ENCODE measurements at regions not wholly inside any gene's neighbourhood (a gene's known extent, or its start where the extent isn't known, plus 50 kb on each side); places are given as distances from the start of the nearest gene placed in this dataset.

DNA sequence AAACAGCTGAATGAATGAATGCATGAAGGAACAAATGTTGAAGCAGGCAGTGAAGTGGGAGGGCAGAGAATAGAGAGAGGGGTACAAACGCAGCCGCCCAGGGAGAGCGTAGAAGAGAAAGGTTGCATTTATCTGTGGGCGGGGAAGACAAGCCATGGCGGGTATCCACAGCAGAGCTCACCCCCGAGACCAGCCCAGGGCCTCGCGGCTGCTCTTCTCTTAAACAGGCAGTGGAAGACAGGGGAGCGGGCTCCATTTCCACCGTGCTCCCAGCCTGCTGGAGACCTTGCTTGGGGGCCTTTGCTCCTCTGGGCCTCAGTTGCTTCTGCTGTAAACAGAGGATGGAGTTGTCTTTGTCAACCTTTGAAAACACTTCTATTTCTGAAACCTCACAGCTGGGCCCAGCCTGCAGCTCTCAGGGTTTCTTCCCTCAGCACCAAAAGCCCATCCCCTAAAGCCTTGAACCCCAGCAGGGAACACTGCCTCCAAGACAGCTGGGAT, 259.5 kb downstream of the UACA start:
- DNase-seq (ENCODE audit: low spot score) = no peak
- POLR2A ChIA-PET (ENCODE audit: low non-redundant PET) = no interaction called here
- TF ChIP-seq, protein P1, sequence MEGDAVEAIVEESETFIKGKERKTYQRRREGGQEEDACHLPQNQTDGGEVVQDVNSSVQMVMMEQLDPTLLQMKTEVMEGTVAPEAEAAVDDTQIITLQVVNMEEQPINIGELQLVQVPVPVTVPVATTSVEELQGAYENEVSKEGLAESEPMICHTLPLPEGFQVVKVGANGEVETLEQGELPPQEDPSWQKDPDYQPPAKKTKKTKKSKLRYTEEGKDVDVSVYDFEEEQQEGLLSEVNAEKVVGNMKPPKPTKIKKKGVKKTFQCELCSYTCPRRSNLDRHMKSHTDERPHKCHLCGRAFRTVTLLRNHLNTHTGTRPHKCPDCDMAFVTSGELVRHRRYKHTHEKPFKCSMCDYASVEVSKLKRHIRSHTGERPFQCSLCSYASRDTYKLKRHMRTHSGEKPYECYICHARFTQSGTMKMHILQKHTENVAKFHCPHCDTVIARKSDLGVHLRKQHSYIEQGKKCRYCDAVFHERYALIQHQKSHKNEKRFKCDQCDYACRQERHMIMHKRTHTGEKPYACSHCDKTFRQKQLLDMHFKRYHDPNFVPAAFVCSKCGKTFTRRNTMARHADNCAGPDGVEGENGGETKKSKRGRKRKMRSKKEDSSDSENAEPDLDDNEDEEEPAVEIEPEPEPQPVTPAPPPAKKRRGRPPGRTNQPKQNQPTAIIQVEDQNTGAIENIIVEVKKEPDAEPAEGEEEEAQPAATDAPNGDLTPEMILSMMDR (conservative IDR thresholded peaks at IDR 0.05; ENCODE audit: low read depth) = no peak
- H3K27ac ChIP-seq = peak overlapping the region; percentile 85
- CTCF ChIA-PET = interaction anchor here (0.6 kb wide), 3 partner anchors 12 to 296 kb away, joined by 3 to 5 read pairs (median 4); no protein-coding TSS in a partner anchor

DNA sequence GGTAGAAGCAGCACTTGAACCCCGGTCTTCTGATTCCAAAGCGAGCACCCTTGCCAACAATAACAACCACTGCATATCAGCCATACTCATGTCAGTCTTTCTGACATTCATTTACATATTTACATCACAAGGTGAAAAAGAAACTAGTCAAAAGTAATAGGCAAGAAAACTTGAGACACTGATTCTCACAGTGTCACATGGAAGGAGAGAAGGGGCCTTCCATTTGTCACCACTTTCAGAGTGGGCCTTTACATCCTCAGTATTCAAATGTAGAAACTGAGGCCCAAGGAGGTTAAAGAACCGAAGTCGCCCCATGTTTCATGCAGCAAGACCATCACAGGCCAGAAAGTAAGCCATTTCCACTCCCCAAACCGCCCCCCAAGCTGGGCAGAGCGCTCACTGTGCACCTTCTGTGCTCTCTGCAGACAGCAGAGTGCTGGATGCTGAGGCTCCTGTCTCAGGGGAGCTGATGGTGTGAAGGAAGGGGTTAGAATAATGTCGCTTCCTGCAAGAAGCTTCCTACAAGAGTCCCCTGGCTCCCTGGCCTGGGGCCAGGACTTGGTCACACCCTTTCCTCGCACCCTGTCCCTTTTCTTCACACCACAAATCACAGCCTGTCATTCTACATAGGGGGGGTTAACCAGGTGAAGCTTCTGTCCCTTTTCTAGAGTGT, 260.1 kb downstream of the UACA start:
- ChIA-PET POLR2A (ENCODE audit: low non-redundant PET) (no interaction called here), CTCF (interaction anchor here (0.6 kb wide), 3 partner anchors 12 to 156 kb away, joined by 3 to 5 read pairs (median 3); no protein-coding TSS in a partner anchor)
- DNase-seq (ENCODE audit: low spot score) = no peak
- no peak overlapping the region; the same call in 1 of the 2 replicates for H3K27ac ChIP-seq
- TF ChIP-seq, protein P1 (conservative IDR thresholded peaks at IDR 0.05; ENCODE audit: low read depth) = no peak

DNA sequence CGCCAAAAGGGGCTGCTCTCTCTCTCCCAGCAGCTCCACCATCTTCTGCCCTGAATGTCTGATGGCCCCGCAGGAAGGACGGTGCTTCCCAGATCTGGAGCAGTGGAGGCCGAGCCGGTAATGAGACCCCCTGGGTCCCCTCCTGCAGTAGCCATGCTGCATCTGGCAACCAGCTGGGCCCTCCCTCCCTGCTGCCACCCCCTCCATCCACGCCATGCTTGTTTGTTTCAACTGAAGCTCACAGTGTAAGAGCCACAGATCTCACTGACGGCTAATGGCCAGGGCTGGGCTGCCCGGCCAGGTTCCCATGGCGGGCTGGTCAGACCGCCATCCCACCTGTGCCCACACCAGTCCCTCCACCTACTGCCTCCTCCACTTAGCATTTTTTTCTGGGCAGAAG, 260.8 kb downstream of the UACA start:
- ChIA-PET POLR2A (ENCODE audit: low non-redundant PET) (no interaction called here), CTCF (interaction anchor here (0.6 kb wide), 2 partner anchors 35 to 75 kb away, joined by 3 read pairs; no protein-coding TSS in a partner anchor)
- TF ChIP-seq, protein P1 (conservative IDR thresholded peaks at IDR 0.05; ENCODE audit: low read depth) = no peak
- no peak for DNase-seq (ENCODE audit: low spot score)
- H3K27ac ChIP-seq = no peak overlapping the region

- no peak overlapping the region for H3K27ac ChIP-seq
Observed at GRCh38 chr15:70501849-70502248, 261.5 kb downstream of the UACA start.

DNA sequence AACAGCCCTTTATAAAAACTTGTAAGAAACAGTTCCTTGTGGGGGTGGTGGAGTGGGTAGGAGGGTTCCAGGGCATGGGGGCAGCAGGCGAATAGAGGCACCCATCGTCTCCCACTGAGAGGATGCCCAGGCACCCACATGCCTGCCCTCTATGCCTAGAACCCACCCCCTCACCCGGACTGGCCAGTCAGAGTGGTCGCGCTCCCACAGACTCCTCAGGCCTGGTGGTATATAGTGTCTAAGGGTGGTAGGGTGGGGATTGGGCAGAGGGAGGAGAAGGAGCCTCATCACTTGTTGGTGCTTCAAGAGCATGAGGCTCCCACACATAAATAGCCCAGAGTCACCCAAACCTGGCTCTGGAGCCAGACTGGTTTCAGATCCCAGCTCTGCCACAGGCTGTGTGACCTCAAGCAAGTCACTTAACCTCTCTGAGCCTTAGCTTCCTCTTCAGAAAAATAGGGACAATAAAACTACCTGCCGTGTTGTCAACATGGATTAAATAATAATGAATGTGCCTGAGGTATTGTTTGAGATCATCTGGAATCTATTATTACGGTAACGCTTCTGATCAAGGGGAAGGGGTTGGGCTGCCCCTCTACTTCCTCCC, 262.1 kb downstream of the UACA start:
- H3K27ac ChIP-seq = no peak overlapping the region
- ChIA-PET CTCF (no interaction called here), POLR2A (ENCODE audit: low non-redundant PET) (no interaction called here)
- DNase-seq (ENCODE audit: low spot score) = no peak
- TF ChIP-seq, protein P1 (conservative IDR thresholded peaks at IDR 0.05; ENCODE audit: low read depth) = no peak

More at GRCh38 chr15:70501849-70502248, 261.5 kb downstream of the UACA start:
- CTCF ChIA-PET = interaction anchor here (0.6 kb wide), 1 partner anchor 74 kb away, joined by 3 read pairs; no protein-coding TSS in a partner anchor
- POLR2A ChIA-PET (ENCODE audit: low non-redundant PET) = no interaction called here
- no peak for DNase-seq (ENCODE audit: low spot score)
- TF ChIP-seq, protein P1 (conservative IDR thresholded peaks at IDR 0.05; ENCODE audit: low read depth) = no peak

GRCh38 chr15:70499791-70500190, 263.6 kb downstream of the UACA start:
- H3K27ac ChIP-seq = no peak overlapping the region
- TF ChIP-seq, protein P1 (conservative IDR thresholded peaks at IDR 0.05; ENCODE audit: low read depth) = no peak
- ChIA-PET CTCF (interaction anchor here (0.7 to 1.7 kb wide), 2 partner anchors 12 to 27 kb away, joined by 5 read pairs; no protein-coding TSS in a partner anchor), POLR2A (ENCODE audit: low non-redundant PET) (no interaction called here)
- DNase-seq (ENCODE audit: low spot score) = no peak
